Hepatocyte (in vitro differentiated cells): ENCODE measurements at regions not wholly inside any gene's neighbourhood (a gene's known extent, or its start where the extent isn't known, plus 50 kb on each side); places are given as distances from the start of the nearest gene placed in this dataset.

Experiments
- DNase-seq: peaks from one replicate; pipeline ENCODE4 v3.0.0-alpha.2; 2016; ENCODE audit warnings: low spot score
- H2AFZ ChIP-seq: fragments of 200-600 bp; sonication (generic); 2 replicates; pipeline ENCODE4 v1.6.0; 2016; ENCODE audit warnings: antibody characterized with exemption, mild to moderate bottlenecking
- H3K27ac ChIP-seq: fragments of 200-600 bp; sonication (generic); 2 replicates; pipeline ENCODE4 v1.5.1; 2016; ENCODE audit warnings: mild to moderate bottlenecking
- H3K27me3 ChIP-seq: fragments of 200-600 bp; sonication (generic); 2 replicates; pipeline ENCODE4 v1.6.1; 2016
- H3K36me3 ChIP-seq: fragments of 200-600 bp; sonication (generic); replicated peaks from 2 replicates; pipeline ENCODE4 v1.5.1; 2016; ENCODE audit warnings: low read depth; ENCODE audit not compliant: insufficient read depth
- H3K4me1 ChIP-seq: fragments of 200-600 bp; sonication (generic); 2 replicates; pipeline ENCODE4 v1.5.1; 2016; ENCODE audit warnings: mild to moderate bottlenecking, moderate library complexity; ENCODE audit not compliant: insufficient read depth
- H3K4me2 ChIP-seq: fragments of 200-600 bp; sonication (generic); 2 replicates; pipeline ENCODE4 v1.6.0; 2016
- H3K4me3 ChIP-seq: fragments of 200-600 bp; sonication (generic); 2 replicates; pipeline ENCODE4 v1.5.1; 2016; ENCODE audit warnings: mild to moderate bottlenecking
- H3K79me2 ChIP-seq: fragments of 200-600 bp; sonication (generic); 2 replicates; pipeline ENCODE4 v1.6.0; 2017; ENCODE audit warnings: mild to moderate bottlenecking
- H3K9me2 ChIP-seq: fragments of 200-600 bp; sonication (generic); replicated peaks from 2 replicates; pipeline ENCODE4 v1.6.0; 2017; ENCODE audit warnings: mild to moderate bottlenecking; ENCODE audit not compliant: insufficient read depth
- H3K9me3 ChIP-seq: fragments of 200-600 bp; sonication (generic); 2 replicates; pipeline ENCODE4 v1.5.1; 2016; ENCODE audit warnings: low read depth, mild to moderate bottlenecking
- H4K20me1 ChIP-seq: fragments of 200-600 bp; sonication (generic); 2 replicates; pipeline ENCODE4 v1.6.0; 2016; ENCODE audit warnings: mild to moderate bottlenecking; ENCODE audit not compliant: insufficient read depth, poor library complexity, severe bottlenecking
- EZH2 ChIP-seq: fragments of 200-600 bp; sonication (generic); IDR thresholded peaks from 2 replicates; pipeline ENCODE4 v1.6.1; 2016; ENCODE audit warnings: antibody characterized with exemption, mild to moderate bottlenecking, borderline replicate concordance
- EZH2phosphoT487 ChIP-seq: fragments of 200-600 bp; sonication (generic); IDR thresholded peaks from one replicate; pipeline ENCODE4 v1.6.1; 2018; ENCODE audit warnings: antibody characterized with exemption, mild to moderate bottlenecking, low read depth, moderate library complexity; ENCODE audit not compliant: unreplicated experiment, severe bottlenecking
- WGBS: methylation state at CpG from one replicate; pipeline ENCODE4 v1.1.6; 2016; ENCODE audit warnings: low lambda C conversion rate; ENCODE audit errors: missing lambda C conversion rate; 5-methylcytosine and 5-hydroxymethylcytosine counted together
- TF ChIP-seq, protein P1 (sequence below): fragments of 200-600 bp; sonication (generic); IDR thresholded peaks from 2 replicates; pipeline ENCODE4 v1.5.1; 2016; ENCODE audit warnings: antibody characterized with exemption, mild to moderate bottlenecking; ENCODE audit not compliant: poor library complexity

DNA sequence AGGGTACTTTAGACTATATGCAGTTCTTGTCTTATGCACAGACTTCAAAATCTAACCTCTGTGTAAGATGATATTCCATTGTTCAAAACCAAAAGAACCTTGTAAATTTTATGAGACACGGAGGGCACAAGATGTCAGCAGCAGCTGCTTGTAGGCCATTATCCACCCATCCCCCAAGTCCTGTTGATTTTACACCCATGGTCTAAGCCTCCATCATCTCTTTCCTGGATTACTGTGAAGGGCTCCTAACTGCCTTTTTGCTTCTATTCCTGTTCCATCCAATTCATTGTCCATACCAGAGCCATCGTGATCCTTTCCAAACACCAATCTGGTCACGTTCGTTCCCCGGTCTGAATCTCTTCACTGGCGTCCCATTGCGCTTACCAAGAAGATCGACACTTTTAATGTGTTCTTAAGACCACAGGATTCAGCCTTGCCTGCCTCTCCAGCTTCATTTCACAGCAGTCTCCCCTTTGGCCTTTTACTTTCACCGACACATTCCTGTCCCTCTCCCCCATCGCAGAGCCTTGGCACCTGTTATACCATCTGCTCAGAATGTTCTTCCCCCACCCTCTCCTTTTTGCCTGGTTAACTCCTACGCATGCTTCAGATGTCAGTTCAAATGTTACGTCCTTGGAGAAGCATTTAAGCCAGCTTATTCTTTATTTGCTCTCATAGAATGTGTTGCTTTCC, 107.3 kb upstream of the POU3F1 start:
- H3K9me3 ChIP-seq: no peaks in the 10 kb centered on the region
- H3K79me2 ChIP-seq: no peaks in the 10 kb centered on the region
- no peak overlapping the region for H3K4me3 ChIP-seq
- H3K4me1 ChIP-seq: no peaks in the 10 kb centered on the region
- DNase-seq: no peak
- H3K4me2 ChIP-seq: no peak overlapping the region
- no peaks in the 10 kb centered on the region for H3K9me2 ChIP-seq
- H4K20me1 ChIP-seq: no peaks in the 10 kb centered on the region
- H3K36me3 ChIP-seq: no peaks in the 10 kb centered on the region
- no peak overlapping the region for H3K27ac ChIP-seq
- no peaks in the 10 kb centered on the region for H3K27me3 ChIP-seq
- no peak overlapping the region for H2AFZ ChIP-seq
- WGBS: 79% methylated on average over 12 of the region's 12 CpGs
- TF ChIP-seq EZH2 (no peak), EZH2phosphoT487 (no peak)
- TF ChIP-seq, protein P1, sequence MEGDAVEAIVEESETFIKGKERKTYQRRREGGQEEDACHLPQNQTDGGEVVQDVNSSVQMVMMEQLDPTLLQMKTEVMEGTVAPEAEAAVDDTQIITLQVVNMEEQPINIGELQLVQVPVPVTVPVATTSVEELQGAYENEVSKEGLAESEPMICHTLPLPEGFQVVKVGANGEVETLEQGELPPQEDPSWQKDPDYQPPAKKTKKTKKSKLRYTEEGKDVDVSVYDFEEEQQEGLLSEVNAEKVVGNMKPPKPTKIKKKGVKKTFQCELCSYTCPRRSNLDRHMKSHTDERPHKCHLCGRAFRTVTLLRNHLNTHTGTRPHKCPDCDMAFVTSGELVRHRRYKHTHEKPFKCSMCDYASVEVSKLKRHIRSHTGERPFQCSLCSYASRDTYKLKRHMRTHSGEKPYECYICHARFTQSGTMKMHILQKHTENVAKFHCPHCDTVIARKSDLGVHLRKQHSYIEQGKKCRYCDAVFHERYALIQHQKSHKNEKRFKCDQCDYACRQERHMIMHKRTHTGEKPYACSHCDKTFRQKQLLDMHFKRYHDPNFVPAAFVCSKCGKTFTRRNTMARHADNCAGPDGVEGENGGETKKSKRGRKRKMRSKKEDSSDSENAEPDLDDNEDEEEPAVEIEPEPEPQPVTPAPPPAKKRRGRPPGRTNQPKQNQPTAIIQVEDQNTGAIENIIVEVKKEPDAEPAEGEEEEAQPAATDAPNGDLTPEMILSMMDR: no peak

DNA sequence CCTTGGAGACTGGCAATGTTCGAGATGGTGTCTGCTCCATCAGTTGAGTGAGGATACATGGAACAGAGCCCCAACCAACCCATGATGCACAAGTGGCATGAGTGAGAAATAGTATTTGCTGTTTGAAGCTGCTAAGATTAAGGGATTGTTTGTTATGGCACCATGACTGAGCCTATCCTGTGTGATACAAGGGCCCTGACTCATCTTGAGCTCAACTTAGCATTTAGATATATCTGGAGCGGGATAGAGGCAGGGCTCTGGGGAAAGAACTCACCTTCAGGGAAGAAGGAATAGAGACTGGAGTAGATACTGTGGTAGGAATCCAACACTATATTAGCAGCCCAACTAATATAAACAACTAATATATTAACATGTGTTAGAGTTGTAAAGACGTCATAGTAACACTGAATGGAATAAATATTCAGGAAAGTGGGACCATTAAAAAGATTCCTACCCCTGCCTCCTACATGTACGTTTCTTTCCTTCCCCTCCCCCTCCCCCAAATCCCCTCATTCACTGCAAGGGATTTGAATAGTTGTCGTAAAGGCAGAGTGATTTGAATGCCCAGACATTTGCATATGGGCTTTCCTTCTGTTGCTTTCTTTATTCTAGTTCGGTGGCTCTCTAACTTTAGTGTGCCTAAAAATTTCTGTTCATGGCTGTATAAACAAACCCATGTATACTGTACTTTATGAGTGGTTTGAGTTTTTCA, 106.6 kb upstream of the POU3F1 start:
- 55% methylated on average over 6 of the region's 6 CpGs for whole genome bisulfite sequencing

DNA sequence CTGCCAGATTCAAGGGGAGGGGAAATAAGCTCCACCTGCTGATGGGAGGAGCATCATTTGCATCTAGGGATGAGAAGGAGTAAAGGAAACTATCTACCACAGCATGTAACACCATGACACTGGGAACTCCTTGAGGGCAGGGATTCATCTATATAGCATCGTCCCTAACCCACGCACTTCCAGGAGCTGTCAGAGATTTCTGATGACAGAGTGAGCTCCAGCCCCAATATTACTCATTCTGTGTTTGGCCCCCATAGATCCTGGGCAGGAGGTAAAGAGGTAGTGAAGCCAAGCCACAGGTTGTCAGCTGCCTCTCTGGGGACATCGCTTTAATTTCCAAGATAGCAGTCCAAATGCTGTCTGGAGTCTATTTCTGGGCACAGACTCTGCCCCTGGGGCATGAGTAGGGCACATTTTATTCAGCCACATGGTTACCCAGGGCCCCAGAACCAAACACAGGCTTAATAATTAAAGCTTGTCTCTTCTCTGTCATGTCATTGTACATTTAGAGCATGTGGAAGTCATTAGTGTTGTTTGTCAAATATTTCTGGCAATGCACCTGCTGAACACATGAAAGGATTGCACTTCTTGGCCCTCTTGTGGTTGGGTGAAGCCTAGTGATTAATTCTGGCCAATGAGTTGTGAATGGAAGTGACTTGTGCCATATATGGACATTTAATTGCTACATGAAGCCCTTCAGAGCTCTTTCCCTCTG, 105.9 kb upstream of the POU3F1 start:
- Histone ChIP-seq H3K27me3 (no peaks in the 10 kb centered on the region), H3K36me3 (no peaks in the 10 kb centered on the region), H3K79me2 (no peaks in the 10 kb centered on the region), H3K9me3 (no peaks in the 10 kb centered on the region), H3K4me3 (no peak overlapping the region), H3K4me1 (no peaks in the 10 kb centered on the region), H3K9me2 (no peaks in the 10 kb centered on the region), H2AFZ (no peak overlapping the region), H3K27ac (no peak overlapping the region), H3K4me2 (no peak overlapping the region), H4K20me1 (no peaks in the 10 kb centered on the region)
- TF ChIP-seq, protein P1: peak; percentile 11
- no peak for TF ChIP-seq EZH2phosphoT487
- no peak for TF ChIP-seq EZH2
- 90% methylated on average over 3 of the region's 3 CpGs for WGBS
- peak; percentile 16 for DNase-seq

More for the DNA sequence above, 106.6 kb upstream of the POU3F1 start:
- H3K9me3 ChIP-seq: no peaks in the 10 kb centered on the region
- H3K36me3 ChIP-seq: no peaks in the 10 kb centered on the region
- H3K4me2 ChIP-seq: no peak overlapping the region
- H3K79me2 ChIP-seq: no peaks in the 10 kb centered on the region
- H3K27me3 ChIP-seq: no peaks in the 10 kb centered on the region
- no peaks in the 10 kb centered on the region for H3K4me1 ChIP-seq
- TF ChIP-seq, protein P1: no peak
- no peak for TF ChIP-seq EZH2
- TF ChIP-seq EZH2phosphoT487: no peak
- no peaks in the 10 kb centered on the region for H3K9me2 ChIP-seq
- no peak overlapping the region for H3K27ac ChIP-seq
- no peaks in the 10 kb centered on the region for H4K20me1 ChIP-seq
- no peak for DNase-seq
- no peak overlapping the region for H2AFZ ChIP-seq
- H3K4me3 ChIP-seq: no peak overlapping the region
